HG03175 (cell line): ENCODE measurements at regions not wholly inside any gene's neighbourhood (a gene's known extent, or its start where the extent isn't known, plus 50 kb on each side); places are given as distances from the start of the nearest gene placed in this dataset.
A peak's percentile ranks its signal among the peaks of the same experiment; 100 is the strongest.

Source experiments
- ATAC-seq: cut with Tn5 transposase; IDR thresholded peaks from one replicate; pipeline ENCODE4 v1.9.1; 2021; ENCODE audit warnings: mild to moderate bottlenecking, moderate library complexity; ENCODE audit not compliant: unreplicated experiment

DNA sequence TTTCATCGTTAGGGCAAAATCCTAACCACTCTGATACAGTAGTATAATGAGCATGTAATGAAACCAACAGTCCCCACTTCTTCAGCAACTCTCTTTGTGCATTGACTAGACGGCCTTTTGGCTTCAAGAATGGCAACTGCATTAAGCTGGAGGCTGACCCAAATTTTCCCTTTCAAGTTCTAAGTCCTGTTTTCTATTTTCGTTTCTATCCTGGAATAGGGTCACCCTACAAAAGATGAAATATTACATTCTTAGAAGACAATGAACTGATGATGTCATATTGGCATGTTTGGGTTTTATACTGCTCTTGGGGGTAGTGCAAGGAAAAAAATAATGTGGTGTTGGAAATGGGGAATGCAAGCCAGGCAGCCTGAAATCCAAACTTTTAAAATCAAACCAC, 254.4 kb downstream of the ETAA1 start:
- no peak for ATAC-seq

DNA sequence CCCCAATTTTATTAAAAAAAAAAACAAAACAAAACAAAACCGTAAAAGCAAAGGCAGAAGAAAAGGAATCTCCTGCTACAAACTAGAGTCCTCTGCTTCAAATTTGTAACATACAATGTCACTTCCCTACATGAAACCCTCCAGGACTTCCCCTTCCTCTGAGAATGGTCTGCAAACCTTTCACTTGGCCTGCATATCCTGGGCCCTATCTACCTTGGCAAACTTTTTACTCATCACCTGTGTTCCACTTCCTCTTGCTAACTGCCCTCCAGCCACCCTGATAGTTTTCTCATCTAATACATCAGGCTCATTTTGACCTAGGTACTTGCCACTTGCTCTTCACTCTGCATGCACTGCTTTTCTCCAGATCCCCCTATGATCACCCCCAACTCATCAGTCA, 255.5 kb downstream of the ETAA1 start:
- peak; percentile 63 for ATAC-seq

DNA sequence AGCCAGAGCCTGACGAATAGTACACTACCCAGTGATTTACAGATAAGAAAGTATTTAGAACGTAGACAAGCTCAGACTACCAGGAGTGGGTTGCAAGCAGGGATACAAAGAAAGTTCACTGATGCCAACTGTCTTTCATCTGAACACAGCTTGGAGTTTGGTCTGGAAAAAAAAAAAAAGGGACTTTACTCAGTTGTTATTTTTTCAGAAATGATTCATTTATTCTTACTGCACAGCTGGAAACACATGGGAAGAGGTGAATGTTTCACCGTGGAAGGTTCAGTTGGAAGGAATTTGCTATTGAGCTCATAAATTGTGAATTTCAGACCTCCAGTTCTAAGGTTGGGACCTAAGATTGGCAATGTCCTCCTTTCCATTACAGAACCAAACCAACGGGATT, 259.7 kb downstream of the ETAA1 start:
- no peak for ATAC-seq

DNA sequence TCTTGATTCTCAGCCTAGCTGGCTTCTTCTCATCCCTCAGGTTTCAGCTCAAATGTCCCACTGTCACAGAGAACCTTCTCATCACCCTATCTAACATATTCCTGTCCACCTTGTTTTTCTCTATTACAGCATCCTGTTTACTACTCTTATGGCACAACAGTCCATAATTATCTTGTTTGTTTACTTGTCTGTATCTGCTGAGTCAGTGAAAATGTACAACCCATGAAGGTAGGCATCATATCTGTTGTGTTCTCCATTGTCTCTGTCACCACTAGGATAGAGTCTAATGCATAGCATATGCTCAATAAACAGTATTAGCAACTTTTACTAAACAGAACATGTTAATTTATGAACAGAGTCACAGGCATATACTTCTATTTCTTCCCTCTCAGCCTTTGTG, 261.7 kb downstream of the ETAA1 start:
- ATAC-seq = no peak

DNA sequence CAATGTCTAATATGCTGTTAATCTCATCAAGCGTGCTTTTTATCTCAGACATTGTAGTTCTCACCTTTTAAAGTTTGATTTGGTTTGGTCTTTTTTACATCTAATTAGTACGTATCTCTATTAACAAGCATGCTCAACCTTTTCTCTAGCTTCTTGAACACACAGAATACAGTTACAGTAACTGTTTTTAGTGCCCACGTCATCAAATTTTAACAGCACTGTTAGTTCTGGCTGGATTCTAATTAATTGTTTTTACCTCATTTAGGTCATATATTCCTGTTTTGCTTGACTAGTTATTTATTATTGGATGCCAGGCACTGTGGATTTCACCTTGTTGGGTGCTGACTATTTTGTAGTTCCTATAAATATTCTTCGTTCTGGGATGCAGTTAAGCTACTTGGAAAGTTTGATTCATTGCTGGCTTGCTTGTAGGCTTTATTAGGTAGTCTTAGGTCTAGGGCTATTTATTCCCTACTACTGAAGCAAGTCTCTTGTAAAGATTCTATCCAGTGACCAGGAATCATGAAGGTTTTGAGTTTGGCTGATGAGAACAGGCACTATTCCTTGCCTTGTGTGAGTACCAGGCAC, 263.0 kb downstream of the ETAA1 start:
- no peak for ATAC-seq

DNA sequence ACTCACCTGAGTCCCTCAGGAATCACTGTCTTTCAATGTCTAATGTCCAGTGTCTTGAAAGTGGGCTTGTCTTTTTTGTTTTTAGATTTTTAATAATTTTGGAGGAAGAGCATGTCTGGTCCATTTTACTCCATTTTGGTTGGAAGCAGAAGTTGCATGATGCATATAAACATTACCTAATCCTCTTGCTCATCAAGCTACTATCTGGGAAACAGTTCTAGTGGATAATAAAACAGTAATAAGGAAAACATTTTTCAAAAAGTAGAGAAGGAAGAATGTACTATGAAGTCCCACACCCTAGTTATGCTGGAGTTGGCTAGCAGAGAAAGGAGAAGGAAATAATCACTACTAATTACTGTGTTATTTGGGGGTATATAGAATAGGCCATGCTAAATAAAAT, 263.7 kb downstream of the ETAA1 start:
- no peak for ATAC-seq

DNA sequence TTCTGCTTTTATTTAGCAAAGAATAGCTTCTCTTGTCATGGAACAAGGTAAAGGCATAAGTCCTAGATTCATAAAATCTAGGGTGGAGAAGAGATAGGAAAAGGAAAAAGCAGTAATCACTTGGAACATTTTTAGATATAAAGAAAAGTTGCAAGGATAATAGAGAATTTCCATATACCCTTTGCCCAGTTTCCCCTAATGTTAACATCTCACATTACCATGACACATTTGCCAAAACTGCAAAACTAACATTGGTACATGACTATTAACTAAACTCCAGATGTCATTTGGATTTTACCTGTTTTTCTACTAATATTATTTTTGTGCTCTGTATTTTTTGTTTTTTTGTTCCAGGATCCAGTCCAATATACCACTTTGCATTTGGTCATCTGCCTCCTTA, 265.1 kb downstream of the ETAA1 start:
- no peak for ATAC-seq

DNA sequence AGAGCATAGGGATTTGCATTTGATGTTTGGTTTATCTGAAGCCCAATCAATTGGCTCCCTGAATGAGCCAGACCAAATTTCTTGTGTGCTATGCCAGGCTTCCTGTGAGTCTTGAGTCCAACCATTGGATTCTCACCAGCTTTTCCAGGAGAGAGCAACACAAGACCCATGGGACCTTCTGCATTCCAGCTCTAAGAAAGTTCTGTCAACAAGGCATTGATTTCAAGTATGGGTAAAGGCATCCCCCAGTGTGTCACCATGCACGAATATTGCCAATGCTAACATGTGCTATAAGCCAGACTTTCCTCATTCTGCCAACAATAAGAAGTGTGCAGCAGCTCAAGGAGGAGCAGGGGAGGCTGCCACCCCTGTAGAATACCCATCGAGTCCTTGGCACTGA, 266.6 kb downstream of the ETAA1 start:
- no peak for ATAC-seq

DNA sequence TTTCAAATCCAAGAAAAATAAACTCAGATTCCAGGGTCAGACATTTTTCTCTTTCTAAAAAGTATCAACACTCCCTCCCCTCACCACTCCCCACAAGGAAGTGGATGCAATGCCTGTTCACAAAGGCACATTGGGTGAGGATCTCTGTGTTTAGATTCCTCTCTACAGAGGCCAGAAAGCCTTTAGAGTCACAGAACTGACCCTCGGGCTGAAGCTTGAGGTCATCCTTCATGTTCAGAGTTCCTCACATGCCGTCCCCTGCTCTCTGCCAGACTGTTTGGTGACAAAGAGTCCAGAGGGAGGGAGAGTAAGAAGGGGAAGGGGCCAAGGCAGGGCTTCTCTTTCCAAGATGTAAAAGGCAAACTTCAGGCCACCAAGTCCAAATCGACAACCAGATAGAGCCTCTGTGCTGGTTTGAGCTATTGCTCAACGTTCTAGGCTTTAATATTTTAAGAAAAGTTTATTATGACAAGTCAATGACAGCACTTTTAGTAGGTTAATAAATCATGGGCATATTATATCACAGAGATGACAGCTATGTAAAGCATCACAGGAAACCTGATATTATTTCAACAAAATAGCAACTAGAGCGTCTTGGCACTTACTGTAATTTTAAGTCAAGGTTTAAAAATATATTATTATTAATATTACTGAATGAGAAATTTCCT, 269.4 kb downstream of the ETAA1 start:
- no peak for ATAC-seq

DNA sequence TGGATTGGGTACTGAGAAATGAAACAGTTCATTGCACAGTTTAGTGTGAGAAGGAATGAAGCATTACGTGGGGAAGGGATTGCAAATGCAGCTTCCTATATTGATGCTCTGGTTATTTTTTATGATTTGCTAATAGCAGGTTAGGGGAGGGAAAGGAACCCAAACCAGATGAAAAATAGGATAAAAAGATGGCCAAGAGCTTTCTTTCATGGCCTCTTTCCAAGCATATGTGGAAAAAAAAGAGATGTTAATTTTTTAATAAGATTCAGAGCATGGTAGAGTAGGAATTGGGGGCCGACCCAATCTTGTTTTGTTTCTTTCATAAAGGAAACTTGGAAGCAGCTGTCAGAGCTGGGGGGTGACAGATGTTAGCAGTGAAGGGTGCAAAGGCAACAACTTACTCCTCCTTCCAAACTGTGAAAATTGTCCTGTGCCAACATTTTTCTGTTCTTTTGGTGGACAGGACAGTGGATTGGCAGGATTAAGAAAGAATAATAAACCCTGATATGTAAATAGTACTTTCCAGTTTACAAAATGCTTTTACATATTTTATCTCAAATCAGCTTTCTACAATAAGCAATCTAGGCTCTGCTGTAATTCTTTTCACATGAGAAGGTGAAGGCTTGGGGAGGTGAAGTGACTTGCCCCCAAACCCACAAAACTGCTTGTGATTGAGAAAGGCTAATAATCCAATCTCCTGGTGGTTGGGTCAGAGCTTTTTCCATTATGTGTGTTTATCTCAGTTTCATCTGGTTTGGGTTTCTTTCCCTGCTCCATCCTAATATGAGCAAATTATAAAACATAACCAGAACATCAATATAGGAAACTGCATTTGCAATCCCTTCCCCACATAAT, 270.1 kb downstream of the ETAA1 start:
- ATAC-seq = no peak

DNA sequence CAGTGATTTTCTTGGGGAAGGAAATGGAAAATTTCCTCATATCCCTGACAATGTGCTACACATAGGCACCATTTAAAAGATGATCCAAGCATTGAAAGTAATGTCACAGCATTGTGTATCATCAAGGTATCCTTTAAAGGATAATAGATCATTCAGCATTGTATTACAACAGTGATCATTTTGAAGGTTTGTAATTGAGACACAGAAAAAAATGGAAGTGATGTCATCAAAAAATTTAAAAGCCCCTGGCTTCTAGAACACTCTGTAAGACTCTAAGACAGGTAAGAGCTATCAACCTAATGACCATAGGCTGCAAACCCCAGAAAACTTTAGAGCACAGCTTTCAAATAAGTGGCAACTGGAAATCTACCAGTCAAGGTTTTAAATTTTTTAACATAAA, 271.4 kb downstream of the ETAA1 start:
- no peak for ATAC-seq

DNA sequence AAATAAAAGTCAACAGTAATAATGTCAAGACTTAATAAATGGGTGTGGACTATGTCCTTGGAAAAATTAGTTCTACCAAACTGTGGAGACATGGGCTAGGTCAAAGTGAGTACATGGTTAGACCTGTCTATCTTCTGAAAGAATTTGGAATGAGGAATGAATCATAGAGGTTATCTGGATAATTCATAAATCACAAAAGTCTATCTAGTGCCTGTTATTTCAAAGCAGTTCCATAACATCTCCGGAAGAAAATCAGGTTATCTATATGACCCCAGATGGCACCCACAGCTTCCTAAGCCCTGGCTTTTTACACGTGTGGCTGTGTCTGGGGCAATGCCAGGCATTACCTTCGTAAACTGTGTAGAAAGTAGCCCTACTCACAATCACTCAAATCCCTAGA, 272.0 kb downstream of the ETAA1 start:
- no peak for ATAC-seq

DNA sequence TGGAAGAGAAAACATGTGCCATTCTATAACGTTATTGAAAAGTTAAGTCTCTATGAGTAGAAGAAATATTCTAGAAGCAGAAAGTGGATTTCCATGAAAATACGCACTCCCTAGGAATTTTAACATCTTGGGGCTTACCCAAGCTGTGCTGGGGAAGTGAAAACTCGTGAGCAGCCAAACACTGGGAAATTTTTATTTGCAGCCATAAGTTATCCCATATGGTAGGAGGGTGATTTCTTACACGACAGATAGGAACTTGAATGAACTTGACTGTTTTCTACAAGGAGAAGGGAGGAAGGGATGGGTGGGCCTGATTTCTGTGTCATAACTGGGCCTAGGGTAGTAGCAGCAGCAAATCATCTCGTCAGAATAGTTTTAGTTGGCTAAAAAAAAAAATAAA, 272.6 kb downstream of the ETAA1 start:
- ATAC-seq = no peak

DNA sequence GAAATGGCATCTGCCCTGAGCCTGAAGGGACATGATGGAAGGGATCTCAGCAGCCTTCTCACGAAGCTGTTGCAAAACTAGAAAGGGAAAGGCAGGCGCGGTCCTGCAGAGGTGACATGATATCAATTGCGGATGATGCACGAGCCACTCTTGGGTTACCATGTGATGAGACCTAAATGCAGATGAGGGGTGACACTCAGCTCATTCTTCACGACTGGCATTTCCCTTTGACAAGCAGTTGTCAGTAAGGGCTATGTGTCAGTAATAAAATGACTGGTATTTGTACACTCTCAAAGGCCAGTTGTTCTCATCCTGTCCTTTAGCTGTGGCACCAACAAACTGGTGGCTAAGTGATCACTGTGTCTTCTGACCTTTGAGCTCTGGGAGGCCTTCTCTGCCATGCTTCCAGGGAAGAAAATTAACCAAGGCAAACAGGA, 273.6 kb downstream of the ETAA1 start:
- no peak for ATAC-seq

DNA sequence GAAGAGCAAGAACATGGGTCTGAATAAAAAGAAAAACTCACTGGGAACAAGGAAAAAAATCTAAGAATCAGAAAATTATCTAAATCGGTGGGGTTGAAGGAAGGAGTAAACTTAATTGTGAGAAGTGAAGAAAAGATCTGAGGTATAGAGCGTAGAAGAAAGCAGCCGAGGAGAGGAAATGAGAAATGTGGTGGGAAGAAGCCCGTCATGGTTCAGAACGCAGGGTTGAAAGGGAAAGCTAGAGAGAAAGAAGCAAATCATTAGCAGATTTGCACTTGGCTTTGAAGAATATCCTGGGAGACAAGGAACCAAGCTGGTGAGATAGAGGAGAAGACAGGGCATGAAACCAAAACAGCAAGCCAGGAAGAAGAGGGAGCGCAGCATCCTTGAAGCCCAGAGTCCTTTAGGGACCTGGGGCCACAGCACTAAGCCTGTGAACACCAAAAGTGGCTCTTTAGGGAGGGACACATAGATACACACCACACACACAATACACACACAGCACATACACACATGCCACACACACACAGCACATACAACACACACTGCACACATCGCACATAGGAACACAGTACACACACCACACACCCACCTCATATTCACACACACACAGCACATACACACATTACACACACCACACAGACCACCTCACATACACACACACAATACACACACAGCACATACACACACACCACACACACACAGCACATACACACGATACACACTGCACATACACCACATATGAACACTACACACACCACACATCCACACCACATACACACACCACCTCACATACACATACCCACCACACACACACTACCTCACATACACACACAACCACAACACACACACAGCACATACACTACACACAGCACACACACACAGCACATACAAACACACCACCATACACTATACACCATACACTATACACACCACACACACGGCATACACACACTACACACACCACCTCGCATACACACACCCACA, 274.6 kb downstream of the ETAA1 start:
- no peak for ATAC-seq

DNA sequence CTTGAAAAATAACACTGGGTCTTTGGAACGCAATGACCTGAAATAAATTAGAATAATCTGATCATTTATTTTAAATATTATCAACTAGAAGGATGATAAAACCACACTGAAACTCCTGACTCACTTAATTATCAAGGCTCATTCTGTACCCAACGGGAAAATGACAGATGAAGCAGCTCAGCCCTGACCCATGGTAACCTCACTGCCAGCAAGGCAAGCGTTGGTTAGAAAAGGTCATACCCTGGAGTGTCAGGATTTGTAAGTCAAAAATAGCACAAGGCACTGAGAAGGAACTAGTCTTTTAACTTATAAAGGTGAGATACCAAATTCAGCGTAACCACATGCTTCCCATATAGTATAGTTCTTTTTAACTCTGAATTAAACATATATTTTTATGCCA, 277.5 kb downstream of the ETAA1 start:
- ATAC-seq = no peak

DNA sequence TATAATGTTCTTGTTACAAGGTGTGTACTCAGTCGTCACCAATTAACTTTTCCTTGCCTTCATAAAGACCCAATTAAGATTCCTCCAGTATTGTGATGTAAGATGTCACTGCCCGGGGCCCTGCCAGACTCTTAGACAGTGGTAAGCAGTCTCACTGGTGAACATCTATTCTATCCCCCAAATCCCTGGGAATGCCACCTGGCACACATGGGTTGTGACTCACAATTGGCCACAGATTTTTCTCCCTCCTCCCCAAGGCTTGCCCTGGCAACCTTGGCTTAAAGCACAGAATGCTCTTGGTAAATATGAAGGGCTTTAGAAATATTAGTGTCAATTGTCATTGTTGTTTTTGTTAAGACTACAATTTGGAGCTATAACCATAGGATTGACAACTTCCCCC, 287.9 kb downstream of the ETAA1 start:
- no peak for ATAC-seq

DNA sequence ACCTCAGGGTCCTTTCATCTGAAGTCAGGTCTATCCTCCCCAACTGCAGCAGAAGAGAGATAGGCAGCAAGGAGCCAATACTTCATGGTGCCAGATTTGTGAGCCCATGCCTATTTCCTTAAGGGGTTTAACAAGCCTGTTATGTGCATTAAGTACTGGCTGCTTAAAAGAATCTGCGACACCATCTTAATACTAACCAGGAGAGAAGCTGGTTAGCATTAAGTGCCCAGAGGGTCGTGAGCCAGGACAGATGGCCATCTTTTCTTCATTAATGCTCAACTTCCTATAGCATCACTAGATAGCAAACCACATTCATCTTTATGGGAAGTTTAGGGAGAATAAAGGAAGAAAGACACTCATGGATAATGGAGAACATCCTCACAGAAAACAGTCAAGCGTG, 289.1 kb downstream of the ETAA1 start:
- ATAC-seq = no peak

DNA sequence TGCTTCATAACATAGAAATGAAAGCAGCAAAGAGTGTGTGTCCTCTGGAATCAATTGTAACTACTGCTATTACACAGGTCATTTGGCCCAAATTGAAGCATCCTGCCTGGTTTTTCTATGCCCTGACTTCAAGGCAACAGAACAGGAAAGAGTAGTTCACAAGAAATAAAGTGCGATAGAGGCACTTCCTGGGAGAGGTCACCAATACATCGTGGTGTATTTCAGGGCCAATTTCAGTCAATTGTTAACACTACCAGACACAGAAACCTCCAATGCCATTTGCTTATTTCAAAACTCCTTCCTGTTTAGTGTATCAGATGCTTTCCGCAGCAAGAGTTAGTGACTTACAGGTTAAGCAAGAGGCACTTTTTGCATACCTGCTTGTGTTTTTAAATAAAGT, 292.1 kb downstream of the ETAA1 start:
- no peak for ATAC-seq

DNA sequence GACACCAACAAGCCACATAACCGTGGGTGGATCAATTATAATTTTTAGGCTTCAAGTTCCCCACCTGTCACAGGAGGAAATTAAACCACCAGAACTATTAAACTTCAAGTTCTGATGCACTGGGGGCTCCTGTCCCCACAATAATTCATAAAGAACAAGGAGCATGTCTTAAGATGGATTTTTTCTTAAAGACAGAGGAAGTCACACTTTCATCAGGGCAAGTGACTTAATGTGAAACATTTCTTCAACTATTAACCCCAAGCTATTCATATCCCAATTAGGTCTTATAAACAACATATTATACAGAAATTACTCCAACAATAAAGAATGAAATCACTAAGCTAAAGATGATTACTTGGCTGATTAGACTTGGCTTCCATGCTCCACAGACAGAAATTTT, 292.5 kb downstream of the ETAA1 start:
- ATAC-seq = no peak

DNA sequence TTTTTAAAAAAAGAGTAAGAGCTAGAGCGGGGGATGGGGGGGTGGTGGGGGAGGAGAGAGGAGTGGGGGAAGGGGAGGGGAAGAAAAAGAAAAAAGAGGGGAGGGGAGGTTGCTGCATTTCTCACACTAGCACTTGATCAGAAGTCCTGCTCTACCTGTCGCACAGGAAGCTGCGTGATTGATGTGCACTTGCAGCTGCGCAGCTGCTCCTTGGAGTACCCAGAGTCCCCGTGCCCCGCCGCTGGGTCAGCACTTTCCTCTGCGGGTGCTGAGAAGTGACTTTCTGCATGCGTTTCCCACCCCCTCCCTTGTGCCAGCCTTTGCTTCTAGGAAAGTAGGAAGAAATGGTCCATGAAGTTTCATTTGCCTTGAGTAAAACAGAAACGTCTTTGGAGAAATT, 297.3 kb downstream of the ETAA1 start:
- ATAC-seq = no peak
